ENCODE measurements at regions not wholly inside any gene's neighbourhood (a gene's known extent, or its start where the extent isn't known, plus 50 kb on each side); places are given as distances from the start of the nearest gene placed in this dataset.

DNA sequence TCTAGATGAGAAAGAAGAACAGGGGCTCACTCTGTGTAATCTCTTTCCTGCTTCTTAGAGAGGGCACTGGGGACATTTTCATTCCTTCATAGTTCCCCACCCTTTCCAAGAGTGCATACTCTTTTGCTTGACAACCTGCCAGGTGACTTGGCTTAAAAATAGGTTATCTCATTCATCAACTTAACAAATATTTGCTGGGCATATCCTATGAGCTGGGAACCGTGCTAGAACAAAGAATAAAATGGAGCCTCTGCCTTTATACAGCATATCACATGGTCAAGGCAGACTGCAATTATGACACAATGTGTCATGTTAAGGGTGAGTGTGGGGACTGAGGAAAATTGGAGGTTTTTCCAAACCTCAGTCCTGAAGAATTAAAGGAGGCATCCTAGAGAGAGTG lies 209.8 kb upstream of the FOXA2 start:
- no peak for FAIRE-seq
- no peak for TF ChIP-seq PAX5 (IDR thresholded peaks at IDR 0.05; ENCODE audit: insufficient read depth, low read length, severe bottlenecking)
- DNase-seq (ENCODE audit: insufficient read length, low spot score), result no peak

DNA sequence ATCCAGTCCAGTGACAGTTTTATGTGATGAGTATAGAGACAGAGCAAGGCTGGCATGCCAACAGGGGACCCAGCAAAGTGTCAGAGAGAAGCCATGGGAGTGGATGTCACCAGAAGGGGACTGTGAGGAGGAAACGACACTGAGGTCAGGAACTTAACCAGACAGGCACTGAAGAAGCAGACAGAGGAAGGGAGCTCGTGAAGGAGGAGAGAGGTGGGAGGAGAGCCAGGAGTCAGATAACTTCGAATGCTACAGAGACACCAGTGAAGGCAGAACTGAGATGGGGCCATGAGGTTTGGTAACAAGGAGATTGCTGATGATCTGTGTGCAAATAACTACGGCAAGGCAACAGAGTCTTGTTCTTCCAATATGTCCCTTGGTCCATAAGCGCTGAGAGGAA lies 211.1 kb upstream of the FOXA2 start:
- TF ChIP-seq PAX5 (IDR thresholded peaks at IDR 0.05; ENCODE audit: insufficient read depth, low read length, severe bottlenecking), result no peak
- no peak for TF ChIP-seq SPI1 (IDR thresholded peaks at IDR 0.05; ENCODE audit: low read depth, low read length)
- TF ChIP-seq POLR2AphosphoS5 (IDR thresholded peaks at IDR 0.05; ENCODE audit: low read depth, low read length), result no peak
- TF ChIP-seq POLR2A (IDR thresholded peaks at IDR 0.05; ENCODE audit: low read depth, low read length), result no peak
- no peak for TF ChIP-seq TAF1 (IDR thresholded peaks at IDR 0.05; ENCODE audit: low read depth, low read length)
- no peak for TF ChIP-seq POU2F2 (IDR thresholded peaks at IDR 0.05; ENCODE audit: low read depth, low read length)
- FAIRE-seq, result no peak
- no peak for DNase-seq (ENCODE audit: insufficient read length, low spot score)

DNA sequence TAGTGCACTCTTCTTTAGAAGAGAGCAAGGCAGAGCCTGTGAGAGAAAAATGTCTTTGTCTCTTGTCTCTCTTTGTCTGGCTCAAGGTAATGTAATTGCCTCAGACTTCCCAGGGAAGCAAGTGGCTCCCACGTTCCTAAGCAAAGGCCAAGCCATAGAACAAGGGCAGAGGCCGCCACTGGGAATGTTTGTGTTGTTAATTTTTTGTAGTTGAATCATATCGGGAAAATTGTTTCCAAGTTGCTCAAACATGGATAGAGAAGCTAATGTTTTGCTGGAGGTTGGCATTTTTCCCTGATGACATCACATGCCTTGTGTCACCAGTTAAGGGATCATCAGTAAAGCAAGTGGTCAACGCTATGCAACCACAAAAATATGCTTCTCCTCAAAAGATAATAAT lies 211.5 kb upstream of the FOXA2 start:
- FAIRE-seq, result no peak
- no peak for TF ChIP-seq SPI1 (IDR thresholded peaks at IDR 0.05; ENCODE audit: low read depth, low read length)
- no peak for TF ChIP-seq POLR2A (IDR thresholded peaks at IDR 0.05; ENCODE audit: low read depth, low read length)
- TF ChIP-seq PAX5 (IDR thresholded peaks at IDR 0.05; ENCODE audit: insufficient read depth, low read length, severe bottlenecking), result no peak
- no peak for TF ChIP-seq TAF1 (IDR thresholded peaks at IDR 0.05; ENCODE audit: low read depth, low read length)
- no peak for TF ChIP-seq POU2F2 (IDR thresholded peaks at IDR 0.05; ENCODE audit: low read depth, low read length)
- no peak for TF ChIP-seq POLR2AphosphoS5 (IDR thresholded peaks at IDR 0.05; ENCODE audit: low read depth, low read length)
- no peak for DNase-seq (ENCODE audit: insufficient read length, low spot score)

DNA sequence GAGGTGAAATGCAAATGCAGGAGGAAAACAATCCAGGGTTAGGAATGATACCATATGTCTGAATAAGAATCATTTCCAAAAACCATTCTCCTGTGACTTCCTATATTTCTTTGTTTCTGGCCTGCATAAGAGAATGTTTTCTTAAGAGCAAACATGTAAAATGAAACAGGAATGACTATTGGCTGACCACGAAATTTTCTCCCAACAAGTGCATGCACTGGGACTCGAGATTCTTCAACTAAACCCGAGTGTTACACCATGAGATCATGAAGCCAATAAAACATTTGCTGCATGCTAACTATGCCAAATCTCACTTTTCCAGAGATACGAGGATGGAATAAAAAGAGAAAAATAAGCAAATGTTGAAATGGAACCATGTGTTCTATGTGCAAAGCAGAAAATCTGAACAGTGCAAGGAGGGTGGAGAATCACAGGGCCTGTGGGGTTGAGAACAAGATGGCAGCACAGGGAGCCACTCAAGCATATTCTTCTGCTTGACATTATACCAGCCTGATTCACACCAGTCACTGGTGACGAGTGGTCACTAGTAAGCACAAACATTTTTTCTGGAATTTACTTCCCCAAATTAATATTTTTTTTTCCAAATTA lies 212.2 kb upstream of the FOXA2 start:
- FAIRE-seq (no peak), DNase-seq (ENCODE audit: insufficient read length, low spot score) (no peak)
- no peak for TF ChIP-seq POLR2AphosphoS5 (IDR thresholded peaks at IDR 0.05; ENCODE audit: low read depth, low read length)
- TF ChIP-seq SPI1 (IDR thresholded peaks at IDR 0.05; ENCODE audit: low read depth, low read length), result no peak
- no peak for TF ChIP-seq POLR2A (IDR thresholded peaks at IDR 0.05; ENCODE audit: low read depth, low read length)
- TF ChIP-seq PAX5 (IDR thresholded peaks at IDR 0.05; ENCODE audit: insufficient read depth, low read length, severe bottlenecking), result no peak
- no peak for TF ChIP-seq POU2F2 (IDR thresholded peaks at IDR 0.05; ENCODE audit: low read depth, low read length)
- no peak for TF ChIP-seq TAF1 (IDR thresholded peaks at IDR 0.05; ENCODE audit: low read depth, low read length)

DNA sequence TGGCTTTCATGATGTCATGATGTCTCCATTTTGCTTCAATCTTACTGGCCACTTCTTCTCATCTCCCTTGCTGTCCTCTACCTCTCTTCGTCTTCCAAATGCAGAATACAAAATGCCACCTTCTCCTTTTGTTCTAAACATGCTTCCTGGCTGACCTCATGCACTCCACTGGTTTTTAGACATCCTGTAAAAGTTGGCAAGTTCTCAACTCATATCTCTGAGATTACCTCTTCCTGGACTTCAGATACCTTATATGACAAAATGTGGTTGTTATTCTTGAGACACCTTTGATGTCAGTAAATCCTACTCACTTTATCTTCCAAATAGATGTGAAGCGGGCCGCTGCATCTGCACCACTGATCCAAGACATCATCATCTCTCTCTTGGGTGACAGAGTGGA lies 212.7 kb upstream of the FOXA2 start:
- DNase-seq (ENCODE audit: insufficient read length, low spot score) (no peak), FAIRE-seq (no peak)
- TF ChIP-seq POLR2AphosphoS5 (IDR thresholded peaks at IDR 0.05; ENCODE audit: low read depth, low read length), result no peak
- no peak for TF ChIP-seq PAX5 (IDR thresholded peaks at IDR 0.05; ENCODE audit: insufficient read depth, low read length, severe bottlenecking)
- no peak for TF ChIP-seq POLR2A (IDR thresholded peaks at IDR 0.05; ENCODE audit: low read depth, low read length)
- TF ChIP-seq POU2F2 (IDR thresholded peaks at IDR 0.05; ENCODE audit: low read depth, low read length), result no peak
- no peak for TF ChIP-seq SPI1 (IDR thresholded peaks at IDR 0.05; ENCODE audit: low read depth, low read length)
- no peak for TF ChIP-seq TAF1 (IDR thresholded peaks at IDR 0.05; ENCODE audit: low read depth, low read length)

DNA sequence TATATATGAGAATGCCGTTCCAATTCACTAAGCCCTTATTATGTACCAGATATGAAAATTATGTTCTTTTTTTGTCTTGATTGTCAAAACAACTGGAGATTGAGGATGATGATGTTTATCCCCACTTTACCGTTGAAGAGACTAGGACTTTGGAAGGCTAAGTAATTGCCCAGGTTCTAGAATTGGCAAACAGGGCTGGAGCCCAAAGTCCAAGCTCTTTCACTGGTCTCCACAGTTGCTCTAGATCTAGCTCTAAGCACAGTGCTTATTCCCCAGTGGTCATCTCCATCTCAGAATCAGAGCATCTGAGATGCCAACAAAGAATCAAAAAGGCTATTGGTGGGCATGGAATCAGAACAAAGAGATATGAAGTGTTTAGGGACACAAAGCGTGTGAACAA lies 215.3 kb upstream of the FOXA2 start:
- TF ChIP-seq PAX5 (IDR thresholded peaks at IDR 0.05; ENCODE audit: insufficient read depth, low read length, severe bottlenecking) (no peak), SPI1 (IDR thresholded peaks at IDR 0.05; ENCODE audit: low read depth, low read length) (no peak), POU2F2 (IDR thresholded peaks at IDR 0.05; ENCODE audit: low read depth, low read length) (no peak), POLR2A (IDR thresholded peaks at IDR 0.05; ENCODE audit: low read depth, low read length) (no peak), TAF1 (IDR thresholded peaks at IDR 0.05; ENCODE audit: low read depth, low read length) (no peak)
- no peak for DNase-seq (ENCODE audit: insufficient read length, low spot score)
- FAIRE-seq, result no peak

DNA sequence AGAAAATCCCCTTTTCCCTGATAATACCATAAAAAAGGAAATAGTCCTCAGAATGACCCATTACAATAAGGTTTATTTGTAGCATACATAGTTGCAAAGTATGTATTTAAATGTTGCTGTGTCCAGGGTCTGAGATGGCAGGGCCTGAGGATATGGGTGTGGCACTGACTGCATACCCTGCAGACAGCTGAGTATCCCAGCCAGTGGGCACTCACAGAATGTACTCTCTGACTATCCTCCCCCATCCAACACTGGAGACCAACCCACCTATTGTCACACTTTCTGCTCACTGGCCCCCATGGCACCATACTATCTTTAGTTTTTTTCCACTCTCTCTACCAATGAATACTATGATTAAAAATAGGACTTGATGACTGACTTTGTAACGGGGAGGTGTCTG lies 215.8 kb upstream of the FOXA2 start:
- FAIRE-seq (no peak), DNase-seq (ENCODE audit: insufficient read length, low spot score) (no peak)
- TF ChIP-seq POU2F2 (IDR thresholded peaks at IDR 0.05; ENCODE audit: low read depth, low read length) (no peak), PAX5 (IDR thresholded peaks at IDR 0.05; ENCODE audit: insufficient read depth, low read length, severe bottlenecking) (no peak), POLR2A (IDR thresholded peaks at IDR 0.05; ENCODE audit: low read depth, low read length) (no peak), TAF1 (IDR thresholded peaks at IDR 0.05; ENCODE audit: low read depth, low read length) (no peak), POLR2AphosphoS5 (IDR thresholded peaks at IDR 0.05; ENCODE audit: low read depth, low read length) (no peak), SPI1 (IDR thresholded peaks at IDR 0.05; ENCODE audit: low read depth, low read length) (no peak)

DNA sequence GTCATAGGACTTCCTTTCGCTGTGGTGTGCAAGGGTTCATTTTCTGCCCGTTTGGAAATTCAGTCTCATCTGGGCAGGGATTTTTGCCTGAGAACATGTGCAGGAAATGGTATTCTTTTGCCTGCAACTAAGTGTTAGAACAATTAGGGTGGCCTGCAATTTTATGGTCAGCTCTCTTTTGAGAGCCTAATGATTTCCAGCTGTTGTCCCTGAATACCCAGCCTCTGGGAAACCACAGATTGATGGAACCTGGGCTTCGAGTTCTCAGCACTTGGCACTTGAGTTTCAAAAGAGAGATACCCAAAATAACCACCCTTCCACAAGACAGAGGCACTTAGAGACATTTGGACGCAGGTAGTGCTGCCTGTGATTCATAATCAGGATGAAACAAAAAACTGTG lies 217.2 kb upstream of the FOXA2 start:
- TF ChIP-seq POLR2A (IDR thresholded peaks at IDR 0.05; ENCODE audit: low read depth, low read length) (no peak), POLR2AphosphoS5 (IDR thresholded peaks at IDR 0.05; ENCODE audit: low read depth, low read length) (no peak), SPI1 (IDR thresholded peaks at IDR 0.05; ENCODE audit: low read depth, low read length) (no peak), TAF1 (IDR thresholded peaks at IDR 0.05; ENCODE audit: low read depth, low read length) (no peak), POU2F2 (IDR thresholded peaks at IDR 0.05; ENCODE audit: low read depth, low read length) (no peak), PAX5 (IDR thresholded peaks at IDR 0.05; ENCODE audit: insufficient read depth, low read length, severe bottlenecking) (no peak)
- FAIRE-seq (no peak), DNase-seq (ENCODE audit: insufficient read length, low spot score) (no peak)

DNA sequence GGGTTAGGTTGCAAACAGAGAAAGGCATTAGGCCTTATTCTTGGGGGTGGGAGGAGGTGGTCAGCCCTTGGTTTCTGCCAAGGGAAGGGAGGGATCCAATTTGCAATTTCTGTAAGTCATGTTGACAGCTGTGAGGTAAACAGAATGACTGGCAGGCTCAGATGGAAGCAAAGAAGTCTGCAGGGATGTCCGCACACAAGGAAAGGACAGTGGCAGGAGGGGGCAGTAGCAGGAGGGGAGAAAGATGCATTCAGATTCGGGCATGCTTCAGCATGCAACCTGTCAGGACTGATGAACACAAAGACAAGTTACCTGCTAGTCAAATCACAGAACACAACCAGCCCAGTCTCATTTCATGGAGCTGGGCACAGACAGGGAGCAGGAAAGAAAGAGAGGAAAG lies 217.9 kb upstream of the FOXA2 start:
- FAIRE-seq (no peak), DNase-seq (ENCODE audit: insufficient read length, low spot score) (no peak)
- TF ChIP-seq POU2F2 (IDR thresholded peaks at IDR 0.05; ENCODE audit: low read depth, low read length) (no peak), POLR2A (IDR thresholded peaks at IDR 0.05; ENCODE audit: low read depth, low read length) (no peak), POLR2AphosphoS5 (IDR thresholded peaks at IDR 0.05; ENCODE audit: low read depth, low read length) (no peak), TAF1 (IDR thresholded peaks at IDR 0.05; ENCODE audit: low read depth, low read length) (no peak), PAX5 (IDR thresholded peaks at IDR 0.05; ENCODE audit: insufficient read depth, low read length, severe bottlenecking) (no peak), SPI1 (IDR thresholded peaks at IDR 0.05; ENCODE audit: low read depth, low read length) (no peak)

DNA sequence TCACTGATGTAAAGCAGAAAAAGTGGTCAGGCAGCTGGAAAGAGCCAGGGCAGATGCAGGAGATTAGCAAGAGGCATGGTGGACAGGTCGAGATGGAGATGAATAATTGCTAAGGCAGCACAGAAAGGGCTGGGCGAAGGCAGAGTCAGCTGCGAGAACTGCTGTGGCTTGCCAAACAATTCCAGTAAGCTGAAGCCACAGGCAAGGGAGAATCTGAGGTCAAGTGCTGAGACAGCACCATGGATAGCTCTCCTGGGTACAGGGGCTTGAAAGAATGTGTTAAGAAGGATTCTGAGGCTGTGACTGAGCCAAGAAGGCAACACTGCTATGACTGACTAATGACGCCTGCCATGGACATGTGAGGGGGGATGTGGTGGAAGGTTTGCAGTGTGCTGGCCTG lies 220.8 kb upstream of the FOXA2 start:
- DNase-seq (ENCODE audit: insufficient read length, low spot score), result no peak
- TF ChIP-seq PAX5 (IDR thresholded peaks at IDR 0.05; ENCODE audit: insufficient read depth, low read length, severe bottlenecking) (no peak), POU2F2 (IDR thresholded peaks at IDR 0.05; ENCODE audit: low read depth, low read length) (no peak), TAF1 (IDR thresholded peaks at IDR 0.05; ENCODE audit: low read depth, low read length) (no peak), POLR2AphosphoS5 (IDR thresholded peaks at IDR 0.05; ENCODE audit: low read depth, low read length) (no peak), SPI1 (IDR thresholded peaks at IDR 0.05; ENCODE audit: low read depth, low read length) (no peak), POLR2A (IDR thresholded peaks at IDR 0.05; ENCODE audit: low read depth, low read length) (no peak)
- FAIRE-seq, result no peak
